Astrocyte (in vitro differentiated cells and primary cell): ENCODE measurements at regions not wholly inside any gene's neighbourhood (a gene's known extent, or its start where the extent isn't known, plus 50 kb on each side); places are given as distances from the start of the nearest gene placed in this dataset.

ENCODE experiments used
- DNase-seq: peaks from one replicate; pipeline ENCODE4 v3.0.0-alpha.2; 2010; ENCODE audit warnings: low read depth
- FAIRE-seq: peaks from 2 replicates; lab custom pipeline; 2011; peaks lifted over from hg19 to GRCh38; lab: Jason Lieb, UNC
- H2AFZ ChIP-seq: 2 replicates; pipeline ENCODE4 v1.6.0; 2012; ENCODE audit warnings: low read depth, low read length, inconsistent platforms
- H3K27ac ChIP-seq: 2 replicates; pipeline ENCODE4 v1.5.1; 2011; ENCODE audit warnings: low read depth, low read length, inconsistent platforms
- H3K27me3 ChIP-seq: 2 replicates; pipeline ENCODE4 v1.6.0; 2011; ENCODE audit warnings: low read length, inconsistent platforms; ENCODE audit not compliant: insufficient read depth
- H3K36me3 ChIP-seq: 2 replicates; pipeline ENCODE4 v1.5.1; 2011; ENCODE audit warnings: low read length, inconsistent platforms; ENCODE audit not compliant: insufficient read depth
- H3K4me1 ChIP-seq: 2 replicates; pipeline ENCODE4 v1.5.1; 2011; ENCODE audit warnings: low read length, inconsistent platforms; ENCODE audit not compliant: insufficient read depth
- H3K4me2 ChIP-seq: 2 replicates; pipeline ENCODE4 v1.6.0; 2012; ENCODE audit warnings: low read length, inconsistent platforms
- H3K4me3 ChIP-seq: 2 replicates; pipeline ENCODE4 v1.5.1; 2011; ENCODE audit warnings: low read depth, mild to moderate bottlenecking, low read length, inconsistent platforms; ENCODE audit not compliant: insufficient read depth
- H3K79me2 ChIP-seq: 2 replicates; pipeline ENCODE4 v1.6.0; 2012; ENCODE audit warnings: mild to moderate bottlenecking, low read length, inconsistent platforms; ENCODE audit not compliant: insufficient read depth
- H3K9ac ChIP-seq: 2 replicates; pipeline ENCODE4 v1.6.0; 2012; ENCODE audit warnings: mild to moderate bottlenecking, low read length, inconsistent platforms
- H3K9me3 ChIP-seq: 2 replicates; pipeline ENCODE4 v1.5.1; 2012; ENCODE audit warnings: low read depth, mild to moderate bottlenecking, low read length, inconsistent platforms; ENCODE audit not compliant: insufficient read depth
- H4K20me1 ChIP-seq: 2 replicates; pipeline ENCODE4 v1.6.0; 2012; ENCODE audit warnings: low read length, inconsistent platforms; ENCODE audit not compliant: insufficient read depth
- H3K27ac Mint-ChIP-seq: one replicate; pipeline ENCODE4 v1.8.0; 2021; ENCODE audit warnings: mild to moderate bottlenecking, mixed read lengths; ENCODE audit not compliant: unreplicated experiment
- H3K27me3 Mint-ChIP-seq: one replicate; pipeline ENCODE4 v1.8.0; 2021; ENCODE audit warnings: low read depth, mixed read lengths; ENCODE audit not compliant: unreplicated experiment
- H3K36me3 Mint-ChIP-seq: one replicate; pipeline ENCODE4 v1.8.0; 2021; ENCODE audit warnings: low read depth, mixed read lengths; ENCODE audit not compliant: unreplicated experiment
- H3K4me1 Mint-ChIP-seq: one replicate; pipeline ENCODE4 v1.8.0; 2021; ENCODE audit warnings: low read depth, mixed read lengths; ENCODE audit not compliant: unreplicated experiment
- H3K4me3 Mint-ChIP-seq: one replicate; pipeline ENCODE4 v1.8.0; 2021; ENCODE audit warnings: mild to moderate bottlenecking, moderate library complexity, mixed read lengths; ENCODE audit not compliant: unreplicated experiment
- H3K9me3 Mint-ChIP-seq: one replicate; pipeline ENCODE4 v1.8.0; 2021; ENCODE audit warnings: mild to moderate bottlenecking, mixed read lengths; ENCODE audit not compliant: unreplicated experiment
- EZH2 ChIP-seq: IDR thresholded peaks from 2 replicates; pipeline ENCODE4 v1.6.1; 2012; ENCODE audit warnings: mild to moderate bottlenecking, low read length, inconsistent platforms; ENCODE audit not compliant: insufficient read depth
- TF ChIP-seq, protein P1 (sequence below): IDR thresholded peaks from 2 replicates; pipeline ENCODE4 v1.5.1; 2011; ENCODE audit warnings: low read depth, mild to moderate bottlenecking, inconsistent platforms, low read length, moderate library complexity; ENCODE audit not compliant: insufficient read depth

DNA sequence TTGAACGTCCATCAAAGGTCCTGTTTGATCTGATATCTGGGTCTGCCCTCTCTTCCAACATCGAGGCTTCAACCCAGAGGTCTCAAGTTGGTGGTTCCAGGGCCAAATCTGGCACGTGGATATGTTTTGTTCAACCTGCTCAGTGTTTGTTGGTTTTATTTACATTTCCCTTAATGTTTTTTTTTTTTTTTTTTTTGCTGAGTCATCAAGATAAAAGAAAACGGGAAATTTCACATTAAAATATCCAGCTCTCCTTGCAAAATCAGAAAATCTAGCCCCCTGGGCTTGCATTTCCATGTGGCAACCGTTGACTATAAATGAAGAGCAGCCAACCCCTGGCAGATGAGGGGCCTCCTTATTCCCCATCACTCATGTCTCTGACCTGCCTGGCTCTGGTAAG, 765.6 kb upstream of the TBX3 start:
- Histone ChIP-seq H3K27me3 (peaks cover 2% of the 10 kb centered on the region), H3K79me2 (no peaks in the 10 kb centered on the region), H3K9ac (no peak overlapping the region), H3K4me3 (no peak overlapping the region), H3K27ac (no peak overlapping the region), H3K4me2 (no peak overlapping the region), H3K4me1 (peaks cover 7% of the 10 kb centered on the region), H4K20me1 (no peaks in the 10 kb centered on the region), H3K9me3 (no peaks in the 10 kb centered on the region), H2AFZ (no peak overlapping the region), H3K36me3 (no peaks in the 10 kb centered on the region)
- DNase-seq (no peak), FAIRE-seq (no peak)
- H3K4me3 Mint-ChIP-seq = no peak overlapping the region
- H3K9me3 Mint-ChIP-seq = peaks cover 2% of the 10 kb centered on the region
- H3K4me1 Mint-ChIP-seq = no peaks in the 10 kb centered on the region
- H3K36me3 Mint-ChIP-seq = no peaks in the 10 kb centered on the region
- peaks cover 42% of the 10 kb centered on the region for H3K27me3 Mint-ChIP-seq
- H3K27ac Mint-ChIP-seq = no peak overlapping the region
- TF ChIP-seq, protein P1, sequence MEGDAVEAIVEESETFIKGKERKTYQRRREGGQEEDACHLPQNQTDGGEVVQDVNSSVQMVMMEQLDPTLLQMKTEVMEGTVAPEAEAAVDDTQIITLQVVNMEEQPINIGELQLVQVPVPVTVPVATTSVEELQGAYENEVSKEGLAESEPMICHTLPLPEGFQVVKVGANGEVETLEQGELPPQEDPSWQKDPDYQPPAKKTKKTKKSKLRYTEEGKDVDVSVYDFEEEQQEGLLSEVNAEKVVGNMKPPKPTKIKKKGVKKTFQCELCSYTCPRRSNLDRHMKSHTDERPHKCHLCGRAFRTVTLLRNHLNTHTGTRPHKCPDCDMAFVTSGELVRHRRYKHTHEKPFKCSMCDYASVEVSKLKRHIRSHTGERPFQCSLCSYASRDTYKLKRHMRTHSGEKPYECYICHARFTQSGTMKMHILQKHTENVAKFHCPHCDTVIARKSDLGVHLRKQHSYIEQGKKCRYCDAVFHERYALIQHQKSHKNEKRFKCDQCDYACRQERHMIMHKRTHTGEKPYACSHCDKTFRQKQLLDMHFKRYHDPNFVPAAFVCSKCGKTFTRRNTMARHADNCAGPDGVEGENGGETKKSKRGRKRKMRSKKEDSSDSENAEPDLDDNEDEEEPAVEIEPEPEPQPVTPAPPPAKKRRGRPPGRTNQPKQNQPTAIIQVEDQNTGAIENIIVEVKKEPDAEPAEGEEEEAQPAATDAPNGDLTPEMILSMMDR = no peak
- TF ChIP-seq EZH2 = no peak

DNA sequence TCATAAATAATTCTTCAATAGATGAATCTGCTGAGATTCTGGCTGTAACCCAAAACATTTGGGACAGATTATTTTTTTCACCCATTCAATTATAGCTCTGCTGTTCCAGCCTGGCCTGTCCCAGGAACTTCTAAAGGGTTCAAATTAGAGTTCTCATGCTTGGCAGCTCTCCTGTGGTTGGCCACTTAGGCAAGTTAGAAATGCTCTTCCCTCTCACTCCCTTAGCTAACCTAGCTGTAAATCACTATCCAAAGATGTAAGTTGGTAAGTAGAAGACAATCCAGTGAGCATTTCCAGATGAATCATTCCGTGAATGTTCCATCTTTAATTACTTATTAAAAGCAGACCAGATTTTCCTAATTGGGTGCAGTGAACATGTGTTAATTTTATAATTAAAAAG, 760.4 kb upstream of the TBX3 start:
- Mint-ChIP-seq H3K27me3 (peaks cover 35% of the 10 kb centered on the region), H3K4me1 (no peaks in the 10 kb centered on the region), H3K36me3 (no peaks in the 10 kb centered on the region), H3K9me3 (peaks cover 3% of the 10 kb centered on the region), H3K27ac (no peak overlapping the region), H3K4me3 (no peak overlapping the region)
- no peak overlapping the region for H3K9ac ChIP-seq
- no peak overlapping the region for H3K27ac ChIP-seq
- H3K4me2 ChIP-seq = no peak overlapping the region
- H3K27me3 ChIP-seq = peaks cover 3% of the 10 kb centered on the region
- H2AFZ ChIP-seq = no peak overlapping the region
- no peak for TF ChIP-seq EZH2
- TF ChIP-seq, protein P1 = no peak
- no peaks in the 10 kb centered on the region for H4K20me1 ChIP-seq
- H3K4me1 ChIP-seq = peaks cover 7% of the 10 kb centered on the region
- H3K36me3 ChIP-seq = no peaks in the 10 kb centered on the region
- H3K79me2 ChIP-seq = no peaks in the 10 kb centered on the region
- no peak for FAIRE-seq
- DNase-seq = no peak
- H3K4me3 ChIP-seq = no peak overlapping the region
- no peaks in the 10 kb centered on the region for H3K9me3 ChIP-seq

- no peaks in the 10 kb centered on the region for H3K4me1 Mint-ChIP-seq
- H3K4me3 ChIP-seq = no peak overlapping the region
- no peak overlapping the region for H2AFZ ChIP-seq
- peaks cover 7% of the 10 kb centered on the region for H3K4me1 ChIP-seq
- no peak overlapping the region for H3K4me2 ChIP-seq
- no peak overlapping the region for H3K27ac ChIP-seq
- no peak overlapping the region for H3K4me3 Mint-ChIP-seq
- H3K36me3 Mint-ChIP-seq = no peaks in the 10 kb centered on the region
- H3K79me2 ChIP-seq = no peaks in the 10 kb centered on the region
- TF ChIP-seq, protein P1 = no peak
- no peak for TF ChIP-seq EZH2
- no peaks in the 10 kb centered on the region for H3K9me3 ChIP-seq
- peaks cover 3% of the 10 kb centered on the region for H3K9me3 Mint-ChIP-seq
- H3K27ac Mint-ChIP-seq = no peak overlapping the region
- peaks cover 3% of the 10 kb centered on the region for H3K27me3 ChIP-seq
- no peaks in the 10 kb centered on the region for H3K36me3 ChIP-seq
- FAIRE-seq (no peak), DNase-seq (no peak)
- no peak overlapping the region for H3K9ac ChIP-seq
- H4K20me1 ChIP-seq = no peaks in the 10 kb centered on the region
- peaks cover 32% of the 10 kb centered on the region for H3K27me3 Mint-ChIP-seq
These were observed 759.5 kb upstream of the TBX3 start for GRCh38 chr12:115443351-115443938.
